SKM-1 treated with dmso at 0.1 percent for 144 hours (cell line): ENCODE measurements at regions not wholly inside any gene's neighbourhood (a gene's known extent, or its start where the extent isn't known, plus 50 kb on each side); places are given as distances from the start of the nearest gene placed in this dataset.

Experiments
- DNase-seq: peaks from one replicate; lab custom pipeline; 2025; ENCODE audit not compliant: unreplicated experiment; lab: John Stamatoyannopoulos, UW

DNA sequence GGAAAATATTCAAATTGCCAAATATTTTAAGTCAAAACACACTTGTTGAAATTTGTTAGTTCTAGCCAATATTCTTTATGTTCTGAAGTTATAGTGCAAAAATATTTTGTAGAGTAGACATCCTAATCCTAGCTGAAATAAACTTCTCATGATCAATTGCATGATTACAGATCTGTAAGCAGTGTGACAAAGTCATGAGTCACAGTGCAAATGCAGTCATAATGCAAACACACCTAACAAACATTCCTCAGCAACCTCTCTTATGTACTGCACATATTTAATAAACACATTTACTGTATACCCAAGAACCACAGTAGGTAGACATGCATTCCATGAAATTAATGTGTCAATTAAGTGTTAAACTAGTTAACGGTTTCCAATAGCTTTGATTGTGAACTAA, 1857.4 kb downstream of the NCAM2 start:
- DNase-seq = no peak

DNA sequence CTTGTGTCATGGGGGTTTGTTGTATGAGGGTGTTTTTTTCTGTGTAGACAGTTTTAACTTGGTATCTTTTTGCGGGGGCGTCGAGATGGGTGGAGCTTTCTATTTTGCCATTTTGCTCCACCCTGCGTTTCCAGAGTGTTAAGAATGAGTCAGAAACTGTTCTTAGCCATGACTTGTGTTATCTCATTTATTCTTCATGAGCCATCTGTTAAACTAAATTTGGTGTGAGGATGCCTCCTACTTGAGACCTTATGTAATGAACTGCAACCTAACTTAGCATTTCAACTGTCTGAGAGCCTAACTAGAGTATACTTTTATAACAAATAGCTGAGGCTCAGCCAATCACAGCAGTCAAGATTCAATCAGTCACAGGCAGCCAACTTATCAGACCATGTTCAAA, 1873.5 kb downstream of the NCAM2 start:
- no peak for DNase-seq

DNA sequence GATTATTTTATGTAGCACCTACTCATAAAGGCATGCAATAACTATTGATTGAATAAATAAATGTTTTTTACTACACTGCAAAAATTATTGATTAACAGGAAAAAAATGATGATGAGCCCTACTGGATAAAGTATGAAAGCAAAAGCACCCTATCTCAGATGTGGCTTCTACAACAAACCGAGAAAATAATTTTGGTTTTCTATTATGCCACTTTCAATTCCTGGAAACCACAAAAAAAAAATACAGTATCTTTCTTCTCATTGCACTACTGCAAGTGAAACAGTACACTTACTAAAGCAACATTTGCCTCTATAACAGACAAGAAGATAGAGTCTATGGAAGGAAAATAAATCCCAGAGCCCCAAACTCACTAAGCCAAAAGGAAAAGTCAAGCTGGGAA, 1882.4 kb downstream of the NCAM2 start:
- DNase-seq = no peak

DNA sequence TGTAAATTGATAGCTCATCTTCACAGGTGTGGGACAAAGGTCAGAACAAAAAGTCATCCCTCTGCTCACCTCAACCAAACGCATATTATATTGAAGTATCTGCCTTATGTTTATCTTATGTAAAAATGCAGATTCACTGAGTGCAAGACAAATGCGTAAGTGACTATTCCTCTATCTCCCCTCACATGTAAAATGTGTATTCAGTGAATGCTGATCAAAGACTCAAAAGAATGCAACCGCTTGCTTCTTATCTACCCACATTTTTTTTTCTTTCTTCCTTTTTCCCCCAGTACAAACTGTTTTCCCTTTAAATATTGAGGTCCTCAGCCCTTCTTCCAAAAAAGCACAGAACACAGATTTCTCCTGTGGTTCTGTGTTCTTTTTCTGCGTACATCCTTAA, 1882.9 kb downstream of the NCAM2 start:
- DNase-seq = no peak

DNA sequence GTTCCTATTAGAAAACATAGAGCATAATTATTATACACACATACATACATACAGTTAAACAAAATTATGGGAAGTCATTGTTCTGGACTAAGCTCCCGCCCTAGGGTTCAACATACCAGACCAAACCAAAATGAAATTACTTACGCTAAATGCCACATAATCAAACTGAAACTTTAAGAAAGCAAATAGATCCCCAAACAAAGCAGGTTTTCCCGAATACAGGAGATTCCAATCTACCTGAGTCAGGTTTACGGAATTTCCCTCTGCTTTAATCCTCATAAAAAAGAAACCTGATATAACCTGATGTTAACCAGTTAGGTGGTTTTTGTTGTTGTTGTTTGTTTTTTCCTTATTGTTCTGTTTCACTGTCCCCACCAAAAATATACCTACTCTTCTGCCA, 1886.9 kb downstream of the NCAM2 start:
- DNase-seq = no peak

DNA sequence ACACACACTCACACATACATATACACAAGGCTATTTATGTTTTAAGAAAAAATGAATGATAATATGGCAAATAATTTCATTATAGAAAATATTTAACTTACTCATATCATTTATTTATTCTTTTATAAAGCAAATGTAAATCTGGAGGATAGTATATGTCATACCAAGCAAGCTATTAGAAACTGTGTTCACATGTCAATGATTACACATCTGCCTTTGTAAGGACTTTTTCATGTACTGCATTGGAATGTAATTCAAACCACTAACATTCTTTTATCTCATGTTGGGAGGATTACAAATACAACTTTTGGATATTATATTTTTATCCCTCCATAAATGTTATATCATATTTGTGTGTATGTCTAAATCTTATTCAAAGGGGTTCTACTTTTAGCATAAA, 1887.4 kb downstream of the NCAM2 start:
- DNase-seq = no peak

DNA sequence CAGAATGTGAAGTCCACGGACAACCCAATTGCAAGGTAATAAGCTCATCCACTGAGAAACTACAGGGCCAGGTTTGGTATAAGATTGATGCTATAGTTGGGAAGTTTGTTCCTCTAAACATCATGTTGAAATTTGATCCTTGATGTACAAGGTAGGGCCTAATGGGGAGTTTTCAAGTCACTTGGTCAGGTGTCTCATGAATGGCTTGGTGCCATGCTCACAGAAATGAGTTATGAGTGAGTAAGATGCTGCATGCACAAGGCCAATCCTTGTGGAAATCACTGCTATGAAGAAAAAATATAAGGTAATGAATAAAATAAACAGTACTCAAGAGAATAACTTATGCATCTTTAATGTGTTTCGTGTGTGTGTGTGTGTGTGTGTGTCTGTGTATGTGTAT, 1891.2 kb downstream of the NCAM2 start:
- no peak for DNase-seq

DNA sequence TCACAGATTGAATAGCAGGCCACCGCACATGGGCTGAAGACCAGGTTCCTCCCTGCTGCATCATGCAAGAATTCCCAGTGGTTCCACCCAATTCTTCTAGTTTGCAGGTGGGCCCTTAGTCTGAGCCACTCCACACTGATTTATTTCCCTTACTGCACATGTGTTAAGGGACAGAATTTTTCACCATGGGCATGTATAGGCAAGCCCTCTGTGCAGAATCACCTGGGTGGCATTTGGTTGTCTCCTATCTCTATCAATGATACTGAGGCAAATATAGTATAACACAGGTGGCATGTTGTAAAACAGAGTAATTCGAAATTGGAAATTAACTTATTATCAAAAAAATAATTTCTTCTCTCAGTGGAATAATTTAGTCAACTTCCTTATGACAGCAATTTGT, 1892.4 kb downstream of the NCAM2 start:
- DNase-seq = no peak

DNA sequence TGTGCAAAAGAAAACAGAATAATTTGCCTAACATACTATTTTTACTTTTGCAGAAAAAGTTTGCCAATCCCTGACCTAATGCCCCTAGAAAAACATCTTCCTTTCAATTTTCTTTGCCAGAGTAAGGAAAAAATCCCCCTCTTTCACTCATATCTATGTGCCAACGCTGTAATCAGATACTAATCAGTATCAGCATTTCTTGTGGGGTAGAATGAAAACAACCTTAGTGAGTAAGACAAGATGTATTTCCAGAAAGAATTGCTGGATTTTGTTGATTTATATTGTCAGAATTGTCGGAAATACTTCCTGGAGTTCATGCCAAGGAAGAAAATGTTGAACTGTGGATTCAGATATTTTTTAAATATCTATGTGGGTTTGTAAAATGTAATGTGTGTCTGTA, 1893.8 kb downstream of the NCAM2 start:
- DNase-seq = no peak

DNA sequence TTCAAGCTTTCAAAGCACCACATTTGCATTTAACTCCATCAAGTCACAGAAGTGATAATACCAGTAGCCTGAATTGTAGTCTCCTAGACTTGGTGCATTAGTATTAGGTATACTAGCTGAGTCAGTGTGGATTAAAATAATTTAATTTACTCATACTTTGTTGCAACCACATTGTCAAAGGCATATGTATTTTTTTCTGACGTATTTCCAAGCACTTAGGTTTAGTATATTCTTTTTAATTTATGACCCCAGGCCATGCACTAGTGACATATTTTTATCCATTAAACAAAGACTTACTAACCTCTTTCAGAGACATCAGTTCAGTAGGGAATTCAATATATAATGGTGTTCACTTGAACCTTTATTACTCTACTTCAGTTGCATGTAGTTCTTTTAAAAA, 1894.5 kb downstream of the NCAM2 start:
- no peak for DNase-seq

DNA sequence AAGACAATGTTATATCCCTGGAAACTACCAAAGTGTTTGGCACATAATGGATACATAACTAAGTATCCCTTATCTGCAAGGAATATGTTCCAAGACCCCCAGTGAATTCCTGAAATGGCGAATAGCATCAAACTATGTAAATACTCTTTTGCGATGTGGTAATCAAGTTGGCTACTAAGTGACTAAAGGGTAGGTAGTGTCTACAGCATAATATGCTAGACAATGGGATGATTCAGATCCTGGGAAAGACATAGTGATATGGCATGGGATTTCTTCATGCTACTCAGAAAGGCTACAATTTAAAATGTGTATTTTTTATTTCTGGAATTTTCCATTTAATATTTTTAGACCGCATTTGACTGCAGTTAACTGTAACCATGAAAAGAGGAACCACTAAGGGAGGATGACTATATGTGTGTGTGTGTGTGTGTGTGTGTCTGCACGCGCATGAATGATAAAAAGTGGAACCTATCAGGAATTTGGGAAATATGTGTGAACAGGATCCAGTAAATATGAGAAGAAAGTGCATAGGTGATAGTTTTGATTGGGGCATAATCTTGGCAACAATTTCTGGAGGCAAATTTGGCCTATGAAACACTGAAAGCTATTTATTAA, 1899.9 kb downstream of the NCAM2 start:
- DNase-seq = no peak

DNA sequence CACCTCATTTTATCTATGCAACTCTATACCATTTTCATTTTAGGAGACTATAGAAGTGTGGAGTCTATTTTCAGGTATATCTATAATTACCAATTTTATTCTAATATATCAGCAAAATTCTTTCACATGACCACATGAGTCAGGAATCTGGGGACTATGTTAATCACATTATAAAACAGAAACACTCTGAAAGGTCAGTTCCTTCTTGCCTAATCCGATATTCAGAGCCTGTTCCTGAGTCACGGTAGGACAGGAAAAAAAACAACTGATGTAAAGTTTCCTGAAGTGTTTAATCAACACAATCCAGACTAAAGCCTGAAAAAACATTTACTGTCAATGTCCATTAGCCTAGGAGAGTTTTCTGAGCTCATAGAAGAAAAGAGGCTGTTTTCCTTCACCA, 1902.3 kb downstream of the NCAM2 start:
- DNase-seq = no peak

DNA sequence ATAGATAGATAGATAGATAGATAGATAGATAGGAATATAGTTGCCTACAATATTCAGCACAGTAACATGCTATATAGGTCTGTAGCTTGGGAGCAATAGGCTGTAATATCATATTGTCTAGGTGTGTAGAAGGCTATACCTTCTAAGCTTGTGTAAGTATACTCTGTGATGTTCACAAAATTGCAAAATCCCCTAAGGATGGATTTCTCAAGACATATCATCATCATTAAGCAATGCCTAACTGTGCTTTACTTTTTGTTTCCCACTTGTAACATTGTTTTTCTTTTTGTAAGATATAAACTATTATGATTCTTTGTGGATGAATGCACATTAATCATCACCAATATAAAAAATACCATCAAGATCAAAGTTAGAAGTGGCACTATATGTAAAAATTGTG, 1905.6 kb downstream of the NCAM2 start:
- DNase-seq = no peak

DNA sequence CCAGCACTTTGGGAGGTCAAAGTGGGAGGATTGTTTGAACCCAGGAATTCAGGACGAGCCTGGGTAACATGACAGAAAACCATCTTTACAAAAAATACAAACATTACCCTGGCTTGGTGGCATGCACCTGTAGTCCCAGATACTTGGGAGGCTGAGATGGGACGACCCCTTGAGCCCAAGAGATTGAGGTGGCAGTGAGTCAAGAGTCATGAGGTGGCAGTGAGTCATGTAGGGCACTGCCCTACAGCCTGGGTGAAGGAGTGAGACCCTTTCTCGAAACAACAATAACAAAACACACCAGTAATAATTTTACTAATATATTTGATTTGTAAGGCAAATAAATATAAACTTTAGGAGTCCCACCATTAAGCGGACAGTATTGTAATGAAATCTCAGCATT, 1906.2 kb downstream of the NCAM2 start:
- DNase-seq = no peak

DNA sequence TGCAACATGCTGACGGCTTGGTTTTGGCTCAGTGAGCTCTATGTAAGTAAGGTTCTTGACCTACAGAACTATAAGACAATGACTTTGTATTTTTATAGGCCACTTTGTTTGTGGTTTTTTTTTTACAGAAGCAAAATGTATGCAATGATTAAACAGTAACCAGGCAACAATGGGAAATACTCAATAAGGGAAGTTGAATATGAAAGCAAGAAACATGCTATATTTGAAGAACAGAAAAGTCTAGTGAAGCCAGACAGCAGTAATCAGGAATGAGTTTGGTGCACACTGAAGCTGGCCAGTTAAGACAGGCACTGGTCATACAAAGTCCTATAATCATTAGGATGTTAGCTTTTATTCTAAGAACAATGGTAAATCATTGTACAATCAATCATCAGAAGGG, 1926.8 kb downstream of the NCAM2 start:
- no peak for DNase-seq

DNA sequence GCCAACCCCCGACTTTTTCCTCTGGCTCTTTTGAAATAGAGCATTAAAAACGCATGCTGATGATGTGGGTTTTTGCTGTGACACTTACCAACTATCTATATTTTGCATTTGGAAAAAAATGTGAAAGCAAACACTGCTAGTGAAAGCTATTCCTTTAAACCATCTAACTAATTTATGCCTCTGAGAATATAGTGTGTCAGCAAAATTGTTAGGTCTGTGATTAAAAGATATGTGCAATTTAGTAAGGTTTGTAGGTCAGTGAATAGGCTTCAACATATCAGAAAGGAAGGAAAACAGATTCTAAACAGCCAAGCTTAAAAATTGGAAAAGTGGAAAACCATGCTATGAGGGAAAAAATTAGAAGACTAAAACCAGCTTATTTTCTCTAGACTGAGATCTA, 1929.3 kb downstream of the NCAM2 start:
- no peak for DNase-seq

DNA sequence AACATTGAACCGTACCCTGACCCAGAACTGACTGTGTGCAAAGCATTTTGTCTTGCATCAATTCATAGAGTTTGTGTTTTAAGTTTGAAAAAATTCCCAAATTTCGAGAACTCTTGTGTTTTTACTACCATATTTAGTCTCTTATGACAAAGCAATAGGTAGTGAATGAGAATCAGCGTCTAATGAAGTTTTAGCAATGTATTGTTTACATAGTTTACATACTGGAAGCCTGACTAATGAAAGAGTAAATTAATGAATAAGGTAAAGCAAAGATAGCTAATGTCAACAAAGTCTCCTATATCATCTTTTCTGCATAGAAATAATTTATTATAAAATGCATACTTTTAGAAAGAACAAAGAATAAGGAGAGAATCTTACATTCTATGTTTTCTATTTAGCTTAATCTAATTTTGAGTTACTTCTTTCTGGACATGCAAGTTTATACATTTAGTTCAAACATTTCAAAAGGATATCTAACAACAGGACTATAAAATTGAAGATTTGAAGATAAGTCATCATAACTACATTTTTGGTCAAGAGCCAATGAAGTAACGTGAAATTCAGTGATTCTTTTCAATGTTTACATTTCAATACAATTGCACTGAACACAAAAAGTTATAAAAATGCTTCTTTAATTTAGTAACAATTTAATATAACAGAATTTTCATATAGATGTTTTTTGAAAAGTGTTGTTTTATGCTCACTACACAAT, 1943.7 kb downstream of the NCAM2 start:
- DNase-seq = no peak

DNA sequence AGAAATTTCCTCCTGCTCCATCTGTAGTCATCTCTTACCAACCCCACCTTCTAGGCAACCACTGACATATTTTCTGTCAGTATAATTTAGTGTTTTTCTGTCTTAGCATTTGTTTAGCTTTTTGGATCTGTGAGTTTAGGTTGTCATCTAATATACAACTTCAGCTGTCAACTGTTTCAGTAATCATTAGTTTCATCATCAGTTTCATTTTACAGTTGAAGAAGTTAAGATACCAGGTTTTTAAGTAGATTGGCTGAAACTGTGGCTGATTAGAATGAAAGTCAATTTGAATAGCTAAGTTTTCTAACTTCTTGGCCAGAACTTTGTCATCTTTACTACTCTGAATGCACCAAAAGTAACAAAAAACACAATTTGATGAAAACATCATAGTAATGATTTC, 1957.3 kb downstream of the NCAM2 start:
- DNase-seq = no peak

DNA sequence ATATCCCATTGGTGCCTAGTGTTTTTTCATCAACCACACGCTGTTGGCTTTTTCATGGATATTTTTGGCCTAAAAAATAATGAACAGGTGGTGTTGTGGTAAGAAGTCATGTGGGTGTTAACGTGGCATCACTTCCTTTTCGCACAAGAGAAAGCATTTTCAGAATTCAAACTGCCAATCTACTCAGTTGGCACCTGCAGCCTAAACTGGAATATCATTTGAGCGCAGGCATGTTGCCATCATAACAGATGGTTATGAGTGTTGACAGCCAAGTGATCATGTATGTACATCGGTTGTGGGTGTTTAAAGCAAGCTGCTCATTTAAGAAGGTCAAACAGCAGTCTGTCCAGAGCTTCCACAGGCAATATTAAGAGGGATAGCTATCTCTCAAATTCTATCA, 1963.0 kb downstream of the NCAM2 start:
- no peak for DNase-seq

DNA sequence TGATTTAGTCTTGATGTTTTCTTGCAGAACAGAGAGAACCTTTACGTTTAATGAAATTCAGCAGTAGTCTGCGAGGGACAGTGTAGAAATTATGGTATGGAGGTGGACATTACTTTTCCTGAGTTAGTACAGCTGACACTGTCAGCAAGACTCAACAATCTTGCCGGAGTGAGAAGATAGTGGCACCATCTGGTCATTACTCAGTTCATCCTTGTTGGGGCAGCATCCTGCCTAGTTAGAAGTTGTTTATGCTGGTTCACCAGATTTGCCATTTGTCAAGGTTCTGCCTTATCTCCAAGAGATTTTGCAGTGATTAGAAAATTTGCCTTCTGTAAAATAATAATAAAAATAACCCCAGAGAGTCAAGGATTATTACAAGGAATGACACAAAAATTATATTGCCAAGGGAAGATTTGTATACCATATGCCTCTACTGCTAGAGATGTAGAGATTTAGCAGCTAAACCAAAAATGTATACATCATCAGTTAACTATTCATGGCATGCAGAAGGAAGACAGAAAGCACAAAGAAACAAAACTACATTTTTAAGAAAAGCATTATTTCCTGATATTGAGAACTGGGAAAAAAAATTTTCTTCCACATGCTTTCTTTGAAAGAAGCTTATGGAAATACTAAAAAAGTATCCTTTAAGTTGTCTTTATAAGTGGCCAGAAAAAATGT, 1967.4 kb downstream of the NCAM2 start:
- DNase-seq = no peak

DNA sequence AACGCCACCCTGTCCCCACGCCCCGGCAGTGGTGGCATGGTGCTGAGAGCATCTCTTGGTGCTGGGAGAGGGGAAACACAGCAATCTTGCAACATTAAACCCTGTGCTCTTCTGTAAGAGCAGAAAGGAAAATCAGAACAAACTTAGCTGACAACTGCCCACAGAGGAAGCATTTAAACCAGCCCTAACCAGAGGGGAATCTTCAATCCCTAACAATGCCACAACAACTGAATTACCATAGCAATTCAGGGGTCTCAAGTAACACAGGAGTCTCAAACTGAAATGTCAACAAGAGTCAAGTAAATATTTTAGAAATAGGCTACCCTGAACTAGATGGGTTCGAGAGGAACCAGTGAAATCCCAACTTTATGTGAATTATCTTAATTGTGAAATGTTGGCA, 1983.6 kb downstream of the NCAM2 start:
- DNase-seq = no peak

DNA sequence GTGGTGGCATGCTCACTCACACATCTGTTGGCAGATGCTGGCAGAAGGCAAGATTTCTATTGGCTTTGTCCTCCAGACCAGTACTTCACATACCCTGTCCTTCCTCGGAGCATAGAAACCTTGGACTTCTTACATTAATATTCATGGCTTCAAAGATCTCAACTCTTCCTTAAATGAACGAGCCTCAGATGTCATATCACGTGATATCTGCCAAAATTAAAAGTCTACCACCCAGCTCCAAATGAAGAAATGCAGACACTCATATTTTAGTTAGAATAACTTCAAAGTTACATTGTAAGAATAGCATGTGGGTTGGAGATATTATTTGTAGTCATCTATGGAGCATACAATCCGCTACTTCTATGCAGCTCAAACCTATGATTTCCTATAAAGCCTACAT, 1994.9 kb downstream of the NCAM2 start:
- DNase-seq = no peak
